GM12873 (cell line): ENCODE measurements at regions not wholly inside any gene's neighbourhood (a gene's known extent, or its start where the extent isn't known, plus 50 kb on each side); places are given as distances from the start of the nearest gene placed in this dataset.

Experiments
- TF ChIP-seq, protein P1 (sequence below): IDR thresholded peaks from 2 replicates; pipeline ENCODE4 v1.5.1; 2012; ENCODE audit warnings: low read depth, mild to moderate bottlenecking, moderate library complexity, low read length, control low read depth; ENCODE audit not compliant: insufficient read depth; ENCODE audit errors: missing control alignments

GRCh38 chr5:30392897-30393296 is 800.6 kb upstream of the CDH6 start:
- TF ChIP-seq, protein P1, sequence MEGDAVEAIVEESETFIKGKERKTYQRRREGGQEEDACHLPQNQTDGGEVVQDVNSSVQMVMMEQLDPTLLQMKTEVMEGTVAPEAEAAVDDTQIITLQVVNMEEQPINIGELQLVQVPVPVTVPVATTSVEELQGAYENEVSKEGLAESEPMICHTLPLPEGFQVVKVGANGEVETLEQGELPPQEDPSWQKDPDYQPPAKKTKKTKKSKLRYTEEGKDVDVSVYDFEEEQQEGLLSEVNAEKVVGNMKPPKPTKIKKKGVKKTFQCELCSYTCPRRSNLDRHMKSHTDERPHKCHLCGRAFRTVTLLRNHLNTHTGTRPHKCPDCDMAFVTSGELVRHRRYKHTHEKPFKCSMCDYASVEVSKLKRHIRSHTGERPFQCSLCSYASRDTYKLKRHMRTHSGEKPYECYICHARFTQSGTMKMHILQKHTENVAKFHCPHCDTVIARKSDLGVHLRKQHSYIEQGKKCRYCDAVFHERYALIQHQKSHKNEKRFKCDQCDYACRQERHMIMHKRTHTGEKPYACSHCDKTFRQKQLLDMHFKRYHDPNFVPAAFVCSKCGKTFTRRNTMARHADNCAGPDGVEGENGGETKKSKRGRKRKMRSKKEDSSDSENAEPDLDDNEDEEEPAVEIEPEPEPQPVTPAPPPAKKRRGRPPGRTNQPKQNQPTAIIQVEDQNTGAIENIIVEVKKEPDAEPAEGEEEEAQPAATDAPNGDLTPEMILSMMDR, result no peak

DNA sequence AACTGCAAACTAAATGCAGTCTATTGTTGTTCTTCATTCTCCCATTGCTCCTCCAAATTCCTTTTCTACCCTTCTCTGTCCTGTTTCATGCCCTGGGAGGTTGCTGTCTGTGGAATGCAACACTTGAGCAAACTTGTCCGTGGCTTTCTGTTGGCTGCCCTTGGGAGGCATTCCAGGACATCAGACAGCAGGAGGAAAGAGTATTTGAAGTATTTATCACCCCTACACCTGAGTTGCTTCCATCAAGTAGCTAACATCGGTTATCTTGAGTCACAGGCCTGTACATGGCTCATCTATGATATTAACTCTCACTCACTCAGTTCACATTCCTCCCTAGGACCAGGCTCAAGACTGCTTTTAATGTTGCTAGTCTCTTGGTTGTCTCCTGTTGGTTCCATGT is 803.4 kb upstream of the CDH6 start:
- TF ChIP-seq, protein P1, result no peak

GRCh38 chr5:30387974-30388632 is 805.4 kb upstream of the CDH6 start:
- TF ChIP-seq, protein P1, result no peak

GRCh38 chr5:30385754-30386153 is 807.7 kb upstream of the CDH6 start:
- TF ChIP-seq, protein P1, result no peak

- TF ChIP-seq, protein P1, result no peak
These were observed 809.3 kb upstream of the CDH6 start for GRCh38 chr5:30384171-30384570.

GRCh38 chr5:30380228-30380627 is 813.3 kb upstream of the CDH6 start:
- TF ChIP-seq, protein P1, result no peak

DNA sequence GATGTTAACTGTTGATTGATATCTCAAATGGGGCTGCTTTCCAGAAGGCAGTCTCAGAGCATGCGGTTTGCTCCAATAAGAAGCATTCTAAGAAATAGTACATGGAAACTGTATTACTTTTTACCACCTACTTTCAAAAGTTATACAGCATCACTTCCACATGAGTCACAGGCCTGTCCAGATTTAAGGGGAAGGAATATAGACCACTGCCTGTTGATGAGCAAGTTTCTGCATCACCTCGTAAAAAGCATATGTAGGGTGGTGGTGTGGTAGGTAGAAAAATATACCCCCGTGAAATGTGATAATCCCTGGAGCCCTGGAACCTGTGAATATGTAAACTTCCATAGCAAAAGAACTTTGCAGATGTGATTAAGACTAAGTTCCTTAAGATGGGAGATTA is 816.6 kb upstream of the CDH6 start:
- TF ChIP-seq, protein P1, result no peak
